ENCODE measurements at regions not wholly inside any gene's neighbourhood (a gene's known extent, or its start where the extent isn't known, plus 50 kb on each side); places are given as distances from the start of the nearest gene placed in this dataset.

GRCh38 chr7:46177821-46178220, 256.7 kb upstream of the IGFBP3 start:
- Histone ChIP-seq H3K9ac (ENCODE audit: low read length in 2 of 2) (no peak overlapping the region), H3K36me3 (ENCODE audit: control insufficient read depth in 2 of 2, insufficient read depth in 2 of 2, low read length in 2 of 2) (no peaks in the 10 kb centered on the region), H3K4me3 (ENCODE audit: low read length in 2 of 2) (no peak overlapping the region), H3K27me3 (ENCODE audit: control insufficient read depth in 1 of 2, insufficient read depth in 2 of 2, low read length in 2 of 2) (no peaks in the 10 kb centered on the region), H3K27ac (ENCODE audit: low read length) (no peak overlapping the region), H3K4me1 (ENCODE audit: control insufficient read depth, insufficient read depth, low read length) (no peaks in the 10 kb centered on the region), H3K9me3 (ENCODE audit: control insufficient read depth in 2 of 2, low read length in 2 of 2) (no peaks in the 10 kb centered on the region)

DNA sequence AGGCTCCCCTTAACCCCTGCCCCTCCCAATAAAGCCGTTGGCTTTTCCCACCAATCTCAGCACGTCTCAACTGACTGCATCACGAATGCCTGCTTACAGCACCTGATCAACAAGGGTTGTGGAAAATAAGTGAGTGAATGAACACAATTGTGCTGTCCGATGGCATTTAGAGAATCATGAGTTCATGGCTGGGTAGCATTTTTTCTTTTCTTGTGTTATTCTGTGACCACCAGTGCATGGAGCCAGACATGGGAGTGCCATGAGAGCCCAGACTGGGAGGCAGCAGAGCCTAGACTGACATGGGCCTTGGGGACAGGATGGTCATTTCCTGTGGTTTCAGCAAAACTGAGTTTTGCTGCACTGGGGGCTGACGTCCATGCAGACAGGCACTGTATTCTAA, 254.1 kb upstream of the IGFBP3 start:
- Histone ChIP-seq H3K4me1 (ENCODE audit: control insufficient read depth, insufficient read depth, low read length) (no peaks in the 10 kb centered on the region), H3K36me3 (ENCODE audit: control insufficient read depth in 2 of 2, insufficient read depth in 2 of 2, low read length in 2 of 2) (no peaks in the 10 kb centered on the region)

DNA sequence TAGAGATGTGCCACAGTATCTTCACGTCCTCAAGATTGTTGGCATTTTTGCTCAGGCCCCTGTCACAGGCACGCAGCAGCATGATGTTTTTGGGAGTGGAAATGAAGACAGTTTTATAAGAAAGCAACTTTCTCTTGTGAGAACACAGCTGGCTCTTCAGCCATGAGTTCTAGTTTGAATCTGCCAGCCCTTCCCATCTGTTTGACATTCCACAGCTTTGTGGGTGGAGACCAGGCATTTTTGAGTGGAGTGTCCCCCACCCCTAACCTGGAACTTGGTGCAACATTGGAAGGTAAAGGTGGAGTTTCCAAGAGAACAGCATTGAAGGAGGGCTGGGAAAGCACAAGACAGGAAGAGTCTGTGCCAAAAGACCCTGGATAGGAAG, 253.1 kb upstream of the IGFBP3 start:
- Histone ChIP-seq H3K4me1 (ENCODE audit: control insufficient read depth, insufficient read depth, low read length) (no peaks in the 10 kb centered on the region), H3K9ac (ENCODE audit: low read length in 2 of 2) (no peak overlapping the region), H3K4me3 (ENCODE audit: low read length in 2 of 2) (no peak overlapping the region), H3K36me3 (ENCODE audit: control insufficient read depth in 2 of 2, insufficient read depth in 2 of 2, low read length in 2 of 2) (no peaks in the 10 kb centered on the region), H3K27me3 (ENCODE audit: control insufficient read depth in 1 of 2, insufficient read depth in 2 of 2, low read length in 2 of 2) (no peaks in the 10 kb centered on the region), H3K9me3 (ENCODE audit: control insufficient read depth in 2 of 2, low read length in 2 of 2) (no peaks in the 10 kb centered on the region), H3K27ac (ENCODE audit: low read length) (no peak overlapping the region)

More for the DNA sequence above, 254.1 kb upstream of the IGFBP3 start:
- Histone ChIP-seq H3K4me3 (ENCODE audit: low read length in 2 of 2) (no peak overlapping the region), H3K27me3 (ENCODE audit: control insufficient read depth in 1 of 2, insufficient read depth in 2 of 2, low read length in 2 of 2) (no peaks in the 10 kb centered on the region), H3K9ac (ENCODE audit: low read length in 2 of 2) (no peak overlapping the region), H3K27ac (ENCODE audit: low read length) (no peak overlapping the region), H3K9me3 (ENCODE audit: control insufficient read depth in 2 of 2, low read length in 2 of 2) (no peaks in the 10 kb centered on the region)

DNA sequence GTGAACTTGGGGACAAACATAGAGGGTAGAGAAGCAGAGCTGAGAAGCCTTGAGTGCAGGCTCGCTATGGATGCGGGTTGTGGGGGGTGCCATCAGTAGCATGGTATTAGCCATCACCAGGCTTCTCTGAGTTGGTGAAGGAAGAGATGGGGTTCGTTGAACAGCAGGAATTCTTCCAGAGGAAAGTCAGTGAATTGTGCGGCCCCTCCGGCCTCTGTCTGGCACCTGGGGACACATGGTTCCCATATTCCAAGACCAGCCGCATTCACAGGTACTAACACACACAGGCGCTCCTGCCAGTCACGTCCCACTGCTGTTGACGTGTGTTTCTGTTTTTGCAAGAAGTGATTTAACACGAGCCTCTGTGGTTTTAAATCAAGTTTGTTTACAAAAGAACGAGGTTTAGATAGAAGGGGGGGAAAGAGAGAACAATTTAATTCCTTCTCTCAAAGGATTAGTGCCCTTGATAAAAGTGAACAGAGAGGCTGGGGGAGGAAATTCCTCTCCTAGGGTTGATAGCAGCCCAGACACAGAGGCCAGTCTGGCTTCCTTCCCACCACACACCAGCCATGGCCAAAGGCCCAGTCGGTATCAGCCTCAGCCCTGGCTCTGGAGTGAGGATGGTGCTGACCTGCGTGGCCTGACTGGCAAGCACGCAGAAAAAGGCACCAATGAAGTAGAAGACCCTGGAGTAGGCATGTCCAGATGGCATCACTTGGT, 252.6 kb upstream of the IGFBP3 start:
- no peaks in the 10 kb centered on the region for H3K27me3 ChIP-seq (ENCODE audit: control insufficient read depth in 1 of 2, insufficient read depth in 2 of 2, low read length in 2 of 2)
- no peak overlapping the region for H3K9ac ChIP-seq (ENCODE audit: low read length in 2 of 2)
- H3K27ac ChIP-seq (ENCODE audit: low read length) = no peak overlapping the region
- H3K4me3 ChIP-seq (ENCODE audit: low read length in 2 of 2) = no peak overlapping the region
- no peaks in the 10 kb centered on the region for H3K4me1 ChIP-seq (ENCODE audit: control insufficient read depth, insufficient read depth, low read length)
- no peaks in the 10 kb centered on the region for H3K9me3 ChIP-seq (ENCODE audit: control insufficient read depth in 2 of 2, low read length in 2 of 2)
- H3K36me3 ChIP-seq (ENCODE audit: control insufficient read depth in 2 of 2, insufficient read depth in 2 of 2, low read length in 2 of 2) = no peaks in the 10 kb centered on the region

DNA sequence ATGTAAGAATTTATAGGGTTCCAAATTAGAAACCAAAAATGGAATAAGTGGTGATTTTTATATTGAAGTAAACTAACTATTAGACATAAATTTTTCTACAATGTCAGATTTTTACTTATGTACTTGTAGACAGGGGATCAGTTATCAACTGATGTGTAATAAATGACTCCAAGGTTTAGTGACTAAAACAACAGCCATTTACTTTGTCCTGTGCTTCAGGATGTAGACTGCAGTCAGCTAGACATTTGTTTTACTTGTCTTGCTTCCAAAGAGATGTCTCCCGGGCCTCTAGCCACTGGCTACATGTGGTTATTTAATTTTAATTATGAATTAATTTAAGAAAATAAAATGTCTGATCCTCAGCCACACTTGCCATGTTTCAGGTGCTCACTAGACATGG, 249.7 kb upstream of the IGFBP3 start:
- no peaks in the 10 kb centered on the region for H3K9me3 ChIP-seq (ENCODE audit: control insufficient read depth in 2 of 2, low read length in 2 of 2)
- H3K27ac ChIP-seq (ENCODE audit: low read length) = no peak overlapping the region
- H3K27me3 ChIP-seq (ENCODE audit: control insufficient read depth in 1 of 2, insufficient read depth in 2 of 2, low read length in 2 of 2) = no peaks in the 10 kb centered on the region
- H3K4me1 ChIP-seq (ENCODE audit: control insufficient read depth, insufficient read depth, low read length) = no peaks in the 10 kb centered on the region
- H3K36me3 ChIP-seq (ENCODE audit: control insufficient read depth in 2 of 2, insufficient read depth in 2 of 2, low read length in 2 of 2) = no peaks in the 10 kb centered on the region
- H3K4me3 ChIP-seq (ENCODE audit: low read length in 2 of 2) = no peak overlapping the region
- no peak overlapping the region for H3K9ac ChIP-seq (ENCODE audit: low read length in 2 of 2)

GRCh38 chr7:46170021-46170420, 248.9 kb upstream of the IGFBP3 start:
- Histone ChIP-seq H3K4me3 (ENCODE audit: low read length in 2 of 2) (no peak overlapping the region), H3K27ac (ENCODE audit: low read length) (no peak overlapping the region), H3K9ac (ENCODE audit: low read length in 2 of 2) (no peak overlapping the region), H3K27me3 (ENCODE audit: control insufficient read depth in 1 of 2, insufficient read depth in 2 of 2, low read length in 2 of 2) (no peaks in the 10 kb centered on the region), H3K9me3 (ENCODE audit: control insufficient read depth in 2 of 2, low read length in 2 of 2) (no peaks in the 10 kb centered on the region), H3K36me3 (ENCODE audit: control insufficient read depth in 2 of 2, insufficient read depth in 2 of 2, low read length in 2 of 2) (no peaks in the 10 kb centered on the region), H3K4me1 (ENCODE audit: control insufficient read depth, insufficient read depth, low read length) (no peaks in the 10 kb centered on the region)

GRCh38 chr7:46169384-46169755, 248.3 kb upstream of the IGFBP3 start:
- H3K9ac ChIP-seq (ENCODE audit: low read length in 2 of 2) = no peak overlapping the region
- H3K27me3 ChIP-seq (ENCODE audit: control insufficient read depth in 1 of 2, insufficient read depth in 2 of 2, low read length in 2 of 2) = no peaks in the 10 kb centered on the region
- H3K4me3 ChIP-seq (ENCODE audit: low read length in 2 of 2) = no peak overlapping the region
- no peak overlapping the region for H3K27ac ChIP-seq (ENCODE audit: low read length)
- H3K4me1 ChIP-seq (ENCODE audit: control insufficient read depth, insufficient read depth, low read length) = no peaks in the 10 kb centered on the region
- no peaks in the 10 kb centered on the region for H3K9me3 ChIP-seq (ENCODE audit: control insufficient read depth in 2 of 2, low read length in 2 of 2)
- no peaks in the 10 kb centered on the region for H3K36me3 ChIP-seq (ENCODE audit: control insufficient read depth in 2 of 2, insufficient read depth in 2 of 2, low read length in 2 of 2)

DNA sequence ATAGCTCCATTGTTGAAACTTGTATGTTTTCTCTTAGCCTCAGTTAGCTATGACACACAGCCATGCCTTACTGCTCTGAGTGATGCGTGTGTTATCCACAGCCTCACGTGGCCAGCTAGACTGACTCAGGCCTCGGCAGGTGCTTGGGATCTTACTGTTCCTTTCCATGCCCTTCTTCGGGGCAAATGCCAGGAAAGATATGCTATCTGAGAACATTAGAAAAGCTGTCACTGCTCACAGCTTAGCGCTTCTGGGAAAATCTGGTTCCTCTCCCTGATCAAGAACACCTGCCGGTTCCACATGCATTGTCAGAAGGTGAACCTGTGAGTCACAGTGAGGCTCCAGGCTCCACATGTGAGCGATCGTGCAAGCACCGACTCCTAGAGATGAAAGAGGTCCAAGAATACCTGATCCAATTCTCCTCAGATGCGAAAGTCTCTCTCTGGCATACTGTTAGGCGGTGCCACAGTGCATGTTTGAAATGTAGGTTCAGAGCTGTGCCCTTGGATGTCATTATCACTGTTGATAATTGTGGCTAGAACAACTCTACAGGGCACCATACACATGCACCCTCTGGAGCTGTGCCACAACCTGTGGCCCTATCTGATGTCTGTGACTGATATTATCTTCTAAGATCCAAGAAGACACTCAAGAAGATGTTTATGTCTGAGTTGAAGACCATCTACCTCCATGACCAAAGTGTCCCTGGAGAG, 247.8 kb upstream of the IGFBP3 start:
- Histone ChIP-seq H3K36me3 (ENCODE audit: control insufficient read depth in 2 of 2, insufficient read depth in 2 of 2, low read length in 2 of 2) (no peaks in the 10 kb centered on the region), H3K27ac (ENCODE audit: low read length) (no peak overlapping the region), H3K9ac (ENCODE audit: low read length in 2 of 2) (no peak overlapping the region), H3K4me1 (ENCODE audit: control insufficient read depth, insufficient read depth, low read length) (no peaks in the 10 kb centered on the region), H3K9me3 (ENCODE audit: control insufficient read depth in 2 of 2, low read length in 2 of 2) (no peaks in the 10 kb centered on the region), H3K27me3 (ENCODE audit: control insufficient read depth in 1 of 2, insufficient read depth in 2 of 2, low read length in 2 of 2) (no peaks in the 10 kb centered on the region), H3K4me3 (ENCODE audit: low read length in 2 of 2) (no peak overlapping the region)

GRCh38 chr7:46168231-46168630, 247.2 kb upstream of the IGFBP3 start:
- H3K4me1 ChIP-seq (ENCODE audit: control insufficient read depth, insufficient read depth, low read length) = no peaks in the 10 kb centered on the region

DNA sequence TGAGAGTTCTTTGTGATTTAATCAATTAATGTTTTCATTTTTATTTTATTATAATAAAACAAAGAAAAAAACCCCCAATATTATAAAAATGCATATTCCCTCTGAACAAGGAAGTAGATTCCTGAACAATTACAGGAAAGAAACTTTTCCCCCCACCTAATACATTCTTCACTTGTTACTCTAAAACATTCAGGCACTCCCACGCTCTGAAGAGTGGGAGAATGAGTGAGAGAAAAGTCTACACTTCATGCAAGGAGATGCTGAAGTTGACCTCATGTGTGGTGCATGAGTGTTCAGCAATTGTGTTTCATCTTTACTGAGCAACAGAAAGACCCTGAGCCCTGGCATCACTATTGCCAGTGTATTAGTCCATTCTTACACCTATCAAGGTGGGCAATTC, 244.2 kb upstream of the IGFBP3 start:
- no peaks in the 10 kb centered on the region for H3K27me3 ChIP-seq (ENCODE audit: control insufficient read depth in 1 of 2, insufficient read depth in 2 of 2, low read length in 2 of 2)
- no peaks in the 10 kb centered on the region for H3K9me3 ChIP-seq (ENCODE audit: control insufficient read depth in 2 of 2, low read length in 2 of 2)
- no peaks in the 10 kb centered on the region for H3K4me1 ChIP-seq (ENCODE audit: control insufficient read depth, insufficient read depth, low read length)
- no peak overlapping the region for H3K4me3 ChIP-seq (ENCODE audit: low read length in 2 of 2)
- H3K27ac ChIP-seq (ENCODE audit: low read length) = no peak overlapping the region
- H3K36me3 ChIP-seq (ENCODE audit: control insufficient read depth in 2 of 2, insufficient read depth in 2 of 2, low read length in 2 of 2) = no peaks in the 10 kb centered on the region
- no peak overlapping the region for H3K9ac ChIP-seq (ENCODE audit: low read length in 2 of 2)

More at GRCh38 chr7:46168231-46168630, 247.2 kb upstream of the IGFBP3 start:
- no peak overlapping the region for H3K4me3 ChIP-seq (ENCODE audit: low read length in 2 of 2)
- H3K9me3 ChIP-seq (ENCODE audit: control insufficient read depth in 2 of 2, low read length in 2 of 2) = no peaks in the 10 kb centered on the region
- H3K27me3 ChIP-seq (ENCODE audit: control insufficient read depth in 1 of 2, insufficient read depth in 2 of 2, low read length in 2 of 2) = no peaks in the 10 kb centered on the region
- H3K36me3 ChIP-seq (ENCODE audit: control insufficient read depth in 2 of 2, insufficient read depth in 2 of 2, low read length in 2 of 2) = no peaks in the 10 kb centered on the region
- no peak overlapping the region for H3K27ac ChIP-seq (ENCODE audit: low read length)
- H3K9ac ChIP-seq (ENCODE audit: low read length in 2 of 2) = no peak overlapping the region

GRCh38 chr7:46164629-46165028, 243.6 kb upstream of the IGFBP3 start:
- Histone ChIP-seq H3K9ac (ENCODE audit: low read length in 2 of 2) (no peak overlapping the region), H3K9me3 (ENCODE audit: control insufficient read depth in 2 of 2, low read length in 2 of 2) (no peaks in the 10 kb centered on the region), H3K27ac (ENCODE audit: low read length) (no peak overlapping the region), H3K4me3 (ENCODE audit: low read length in 2 of 2) (no peak overlapping the region), H3K4me1 (ENCODE audit: control insufficient read depth, insufficient read depth, low read length) (no peaks in the 10 kb centered on the region), H3K36me3 (ENCODE audit: control insufficient read depth in 2 of 2, insufficient read depth in 2 of 2, low read length in 2 of 2) (no peaks in the 10 kb centered on the region), H3K27me3 (ENCODE audit: control insufficient read depth in 1 of 2, insufficient read depth in 2 of 2, low read length in 2 of 2) (no peaks in the 10 kb centered on the region)
